Choroid plexus epithelial cell (primary cell): ENCODE measurements at regions not wholly inside any gene's neighbourhood (a gene's known extent, or its start where the extent isn't known, plus 50 kb on each side); places are given as distances from the start of the nearest gene placed in this dataset.

ENCODE experiments used
- DNase-seq: peaks from one replicate; pipeline ENCODE4 v3.0.0-alpha.2; 2010; ENCODE audit warnings: low read depth
- H3K4me3 ChIP-seq: 2 replicates; pipeline ENCODE4 v1.5.1; 2011; ENCODE audit warnings: low read depth, mild to moderate bottlenecking, control low read depth, low read length, moderate library complexity
- CTCF ChIP-seq: conservative IDR thresholded peaks from 2 replicates; pipeline ENCODE4 v1.5.1; 2011; ENCODE audit warnings: low read depth, mild to moderate bottlenecking, control low read depth, inconsistent platforms, low read length, moderate library complexity

DNA sequence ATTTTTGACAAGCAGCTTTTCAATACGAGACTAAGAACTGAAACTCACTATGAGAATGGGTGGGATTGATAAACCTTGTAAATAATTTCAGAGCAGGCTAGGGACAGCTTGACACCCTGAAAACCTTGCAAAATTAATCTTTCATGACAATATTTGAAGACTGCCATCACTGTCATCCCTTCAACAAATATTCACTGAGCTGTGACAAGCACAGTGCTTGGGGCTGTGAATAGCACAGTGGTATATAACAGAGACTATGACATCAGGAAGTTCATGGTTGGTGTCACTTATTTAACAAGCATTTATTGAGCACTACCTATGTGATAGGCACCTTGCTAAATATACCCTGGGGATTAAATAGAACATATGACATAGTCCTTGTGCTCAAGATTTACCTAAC lies 741.0 kb upstream of the RIOK2 start:
- DNase-seq, result no peak
- no peak for TF ChIP-seq CTCF
- H3K4me3 ChIP-seq, result no peak overlapping the region

- TF ChIP-seq CTCF, result no peak
- H3K4me3 ChIP-seq, result no peak overlapping the region
- DNase-seq, result peak; percentile 5
These were observed 746.3 kb upstream of the RIOK2 start for GRCh38 chr5:97929383-97929782.

- DNase-seq, result no peak
- no peak for TF ChIP-seq CTCF
- no peak overlapping the region for H3K4me3 ChIP-seq
These were observed 748.8 kb upstream of the RIOK2 start for GRCh38 chr5:97931829-97932228.

GRCh38 chr5:97936231-97936630 lies 753.2 kb upstream of the RIOK2 start:
- no peak for TF ChIP-seq CTCF
- no peak overlapping the region for H3K4me3 ChIP-seq
- DNase-seq, result no peak

- DNase-seq, result no peak
- no peak for TF ChIP-seq CTCF
- no peak overlapping the region for H3K4me3 ChIP-seq
These were observed 754.8 kb upstream of the RIOK2 start for GRCh38 chr5:97937846-97938245.

DNA sequence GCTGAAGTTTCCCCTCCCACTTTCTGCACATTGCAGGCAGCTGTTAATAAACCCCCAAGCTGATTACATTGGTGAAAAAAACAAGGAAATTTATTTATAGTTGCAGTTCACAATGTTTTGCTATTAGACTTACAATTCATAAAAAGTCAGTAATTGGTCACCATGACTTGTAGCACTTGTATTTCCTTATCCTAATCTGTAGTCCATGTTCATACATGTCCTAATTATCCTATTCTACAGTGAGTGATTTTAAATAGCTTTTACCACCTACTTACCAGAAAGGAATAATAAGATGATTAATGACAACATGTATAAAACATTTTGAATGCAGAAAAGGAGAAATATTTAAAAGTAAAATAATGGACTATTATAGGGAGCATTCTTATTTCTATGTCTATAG lies 760.0 kb upstream of the RIOK2 start:
- no peak for DNase-seq
- no peak overlapping the region for H3K4me3 ChIP-seq
- TF ChIP-seq CTCF, result no peak

DNA sequence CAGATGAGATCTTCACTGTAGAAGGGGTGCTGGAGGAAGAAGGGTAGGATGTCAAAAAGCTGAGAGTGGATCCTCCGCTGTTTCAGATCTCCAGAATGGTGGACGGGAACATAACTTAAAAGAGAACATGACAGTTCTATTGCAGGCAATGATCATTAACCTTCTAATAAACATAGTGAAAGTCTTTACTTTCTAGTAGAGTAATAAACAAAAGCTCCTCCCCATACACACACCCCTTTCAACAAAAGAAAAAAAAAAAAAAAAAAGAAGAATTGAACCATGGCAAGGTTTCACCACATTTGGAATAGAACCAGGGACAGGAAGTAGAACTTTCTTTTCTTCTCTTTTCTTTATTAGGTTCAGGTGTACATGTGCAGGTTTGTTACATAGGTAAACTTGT lies 768.1 kb upstream of the RIOK2 start:
- H3K4me3 ChIP-seq, result no peak overlapping the region
- no peak for TF ChIP-seq CTCF
- no peak for DNase-seq
